Left lung (tissue), 4 donors: ENCODE measurements at regions not wholly inside any gene's neighbourhood (a gene's known extent, or its start where the extent isn't known, plus 50 kb on each side); places are given as distances from the start of the nearest gene placed in this dataset.

Source experiments
- ATAC-seq: fragments of 200-7000 bp; cut with Tn5 transposase; one replicate; pipeline ENCODE4 v1.9.1; 2020; ENCODE audit warnings: moderate library complexity
- DNase-seq, 4 donors: peaks; one replicate each; pipeline ENCODE4 v3.0.0-alpha.2; 2013 to 2020
- H3K27ac ChIP-seq, 2 donors: fragments of 200-600 bp; sonication (generic) in 1 of 2; one replicate each; pipeline versions ENCODE4 v1.5.0 to v1.8.0; 2020 to 2021
- H3K27me3 ChIP-seq, 2 donors: fragments of 200-600 bp; sonication (generic) in 1 of 2; one replicate each; pipeline versions ENCODE4 v1.5.0 to v1.8.0; 2020 to 2021
- H3K36me3 ChIP-seq, 2 donors: fragments of 200-600 bp; sonication (generic) in 1 of 2; one replicate each; pipeline versions ENCODE4 v1.5.0 to v1.8.0; 2020 to 2021
- H3K4me1 ChIP-seq, 2 donors: fragments of 200-600 bp; one replicate each; pipeline ENCODE4 v1.8.0; 2021
- H3K4me3 ChIP-seq, 2 donors: fragments of 200-600 bp; sonication (generic) in 1 of 2; one replicate each; pipeline versions ENCODE4 v1.5.0 to v1.8.0; 2020 to 2021; ENCODE audit warnings: mild to moderate bottlenecking in 1 of 2
- H3K9me3 ChIP-seq, 2 donors: fragments of 200-600 bp; sonication (generic) in 1 of 2; one replicate each; pipeline versions ENCODE4 v1.5.0 to v1.8.0; 2020 to 2021
- CTCF ChIP-seq, 2 donors: fragments of 200-600 bp; sonication (generic) in 1 of 2; IDR thresholded peaks; one replicate each; pipeline versions ENCODE4 v1.5.0 to v1.8.0; 2021; ENCODE audit warnings: antibody characterized with exemption in 2 of 2
- intact Hi-C, 2 donors: fragments of 100-400 bp; cut with DNase I; formaldehyde crosslinking; loops; one replicate each; pipeline versions ENCODE4 v1.11.2 to v1.14.2; 2022
- donor health status: DM: no; HTN: yes; CAD: no.
- donor health status: DM: no; HTN: no; CAD: no.

GRCh38 chr6:66533921-66534404, 826.9 kb upstream of the EYS start:
- H3K36me3 ChIP-seq: no peaks in the 10 kb centered on the region
- no peaks in the 10 kb centered on the region for H3K27me3 ChIP-seq
- H3K4me1 ChIP-seq: no peaks in the 10 kb centered on the region
- no peak overlapping the region for H3K27ac ChIP-seq
- TF ChIP-seq CTCF (IDR thresholded peaks at IDR 0.05): no peak
- intact Hi-C loops: no loop called here
- no peak overlapping the region for H3K4me3 ChIP-seq
- DNase-seq: no peak
- no peak for ATAC-seq
- H3K9me3 ChIP-seq: no peaks in the 10 kb centered on the region

GRCh38 chr6:66526061-66526460, 819.0 kb upstream of the EYS start:
- Histone ChIP-seq H3K9me3 (no peaks in the 10 kb centered on the region), H3K27ac (no peak overlapping the region), H3K4me3 (no peak overlapping the region), H3K4me1 (no peaks in the 10 kb centered on the region), H3K36me3 (no peaks in the 10 kb centered on the region), H3K27me3 (no peaks in the 10 kb centered on the region)
- TF ChIP-seq CTCF (IDR thresholded peaks at IDR 0.05): no peak
- intact Hi-C loops: no loop called here
- no peak for ATAC-seq
- no peak for DNase-seq

- H3K27ac ChIP-seq: no peak overlapping the region
- no peaks in the 10 kb centered on the region for H3K9me3 ChIP-seq
- DNase-seq (no peak), ATAC-seq (no peak)
- no peak for TF ChIP-seq CTCF (IDR thresholded peaks at IDR 0.05)
- intact Hi-C loops: no loop called here
- H3K4me1 ChIP-seq: no peaks in the 10 kb centered on the region
- H3K4me3 ChIP-seq: no peak overlapping the region
- H3K27me3 ChIP-seq: no peaks in the 10 kb centered on the region
- H3K36me3 ChIP-seq: no peaks in the 10 kb centered on the region
Observed at GRCh38 chr6:66522864-66523263, 815.8 kb upstream of the EYS start.

- H3K27me3 ChIP-seq: no peaks in the 10 kb centered on the region
- intact Hi-C loops: no loop called here
- DNase-seq (no peak), ATAC-seq (no peak)
- no peak for TF ChIP-seq CTCF (IDR thresholded peaks at IDR 0.05)
- H3K27ac ChIP-seq: no peak overlapping the region
- H3K9me3 ChIP-seq: no peaks in the 10 kb centered on the region
- H3K4me1 ChIP-seq: no peaks in the 10 kb centered on the region
- H3K36me3 ChIP-seq: no peaks in the 10 kb centered on the region
- H3K4me3 ChIP-seq: no peak overlapping the region
Observed at GRCh38 chr6:66516377-66516776, 809.4 kb upstream of the EYS start.

- Histone ChIP-seq H3K36me3 (no peaks in the 10 kb centered on the region), H3K9me3 (no peaks in the 10 kb centered on the region), H3K4me3 (no peak overlapping the region), H3K27ac (no peak overlapping the region), H3K27me3 (no peaks in the 10 kb centered on the region), H3K4me1 (no peaks in the 10 kb centered on the region)
- ATAC-seq (no peak), DNase-seq (no peak)
- intact Hi-C loops: no loop called here
- TF ChIP-seq CTCF (IDR thresholded peaks at IDR 0.05): no peak
Observed at GRCh38 chr6:66508433-66508832, 801.4 kb upstream of the EYS start.
